IMR-90 (cell line): ENCODE measurements at regions not wholly inside any gene's neighbourhood (a gene's known extent, or its start where the extent isn't known, plus 50 kb on each side); places are given as distances from the start of the nearest gene placed in this dataset.

ENCODE experiments used
- ATAC-seq: fragments of 200-7000 bp; cut with Tn5 transposase; 2 replicates; pipeline ENCODE4 v1.9.1; 2020; ENCODE audit warnings: low read depth, mild to moderate bottlenecking, moderate library complexity
- BruUV-seq: library from RNA; stranded (reverse); fragments of 400-500 nt; replicated peaks from 2 replicates; lab custom pipeline; 2021; lab: Mats Ljungman, UMichigan
- CTCF ChIA-PET: fragments of 300-600 bp; formaldehyde crosslinking; extraction: SDS; loops from one replicate; lab custom pipeline; 2021; ENCODE audit warnings: antibody characterized with exemption; lab: Yijun Ruan, JAX
- POLR2A ChIA-PET: fragments of 300-600 bp; sonication (Branson Sonifier 250); formaldehyde crosslinking; loops from one replicate; lab custom pipeline; 2022; ENCODE audit warnings: antibody characterized with exemption; ENCODE audit not compliant: unreplicated experiment; lab: Charles Lee
- DNase-seq: peaks from one replicate; pipeline ENCODE4 v3.0.0; 2013
- H2AFZ ChIP-seq: replicated peaks from 2 replicates; pipeline ENCODE3; 2013; ENCODE audit warnings: low read length, mild to moderate bottlenecking; ENCODE audit not compliant: poor library complexity
- H2AK5ac ChIP-seq: 2 replicates; pipeline ENCODE4 v1.6.1; 2013; ENCODE audit warnings: low read depth, low read length, inconsistent platforms
- H2AK9ac ChIP-seq: replicated peaks from 2 replicates; pipeline ENCODE3; 2013; ENCODE audit warnings: mild to moderate bottlenecking, low read depth, low read length, moderate library complexity; ENCODE audit not compliant: poor library complexity
- H2BK120ac ChIP-seq: 2 replicates; pipeline ENCODE4 v1.6.1; 2013; ENCODE audit warnings: low read depth, low read length, inconsistent platforms
- H2BK15ac ChIP-seq: 3 replicates; pipeline ENCODE4 v1.6.1; 2013; ENCODE audit warnings: low read depth, low read length, inconsistent platforms
- H2BK20ac ChIP-seq: 2 replicates; pipeline ENCODE4 v1.6.1; 2013; ENCODE audit warnings: low read depth, mild to moderate bottlenecking, inconsistent platforms, low read length, moderate library complexity
- H2BK5ac ChIP-seq: 2 replicates; pipeline ENCODE4 v1.6.1; 2013; ENCODE audit warnings: mild to moderate bottlenecking, low read depth, low read length, inconsistent platforms; ENCODE audit not compliant: poor library complexity, severe bottlenecking
- H3K14ac ChIP-seq: replicated peaks from 2 replicates; pipeline ENCODE4 v1.6.1; 2013; ENCODE audit warnings: low read depth, low read length, inconsistent platforms
- H3K18ac ChIP-seq: 2 replicates; pipeline ENCODE4 v1.6.1; 2013; ENCODE audit warnings: low read depth, low read length, control low read depth
- H3K23ac ChIP-seq: 2 replicates; pipeline ENCODE4 v1.6.1; 2013; ENCODE audit warnings: low read depth, low read length, inconsistent platforms
- H3K27ac ChIP-seq: 2 replicates; pipeline ENCODE4 v1.5.1; 2013; ENCODE audit warnings: mild to moderate bottlenecking, control low read depth, low read length; ENCODE audit not compliant: insufficient read depth
- H3K27me3 ChIP-seq: 2 replicates; pipeline ENCODE4 v1.6.1; 2013; ENCODE audit warnings: low read length; ENCODE audit not compliant: control insufficient read depth, insufficient read depth
- H3K36me3 ChIP-seq: 2 replicates; pipeline ENCODE4 v1.6.1; 2013; ENCODE audit warnings: low read length, mixed read lengths; ENCODE audit not compliant: control insufficient read depth, insufficient read depth
- H3K4ac ChIP-seq: 2 replicates; pipeline ENCODE4 v1.6.1; 2013; ENCODE audit warnings: low read depth, low read length, inconsistent platforms
- H3K4me1 ChIP-seq: 2 replicates; pipeline ENCODE4 v1.6.1; 2013; ENCODE audit warnings: low read length, mixed read lengths; ENCODE audit not compliant: control insufficient read depth, insufficient read depth
- H3K4me2 ChIP-seq: 2 replicates; pipeline ENCODE4 v1.6.1; 2013; ENCODE audit warnings: low read depth, mild to moderate bottlenecking, control low read depth, low read length, moderate library complexity
- H3K4me3 ChIP-seq: 2 replicates; pipeline ENCODE4 v1.5.1; 2013; ENCODE audit warnings: low read depth, mild to moderate bottlenecking, control low read depth, low read length, moderate library complexity; ENCODE audit not compliant: insufficient read depth
- H3K56ac ChIP-seq: 2 replicates; pipeline ENCODE4 v1.6.1; 2013; ENCODE audit warnings: low read length, inconsistent platforms; ENCODE audit not compliant: insufficient read depth; ENCODE audit errors: extremely low read depth
- H3K79me1 ChIP-seq, 2 experiments: 2 replicates each; pipeline ENCODE4 v1.6.1; 2013; ENCODE audit warnings: low read length in 2 of 2, inconsistent platforms in 1 of 2, low read depth in 1 of 2
- H3K9ac ChIP-seq: 2 replicates; pipeline ENCODE4 v1.6.1; 2013; ENCODE audit warnings: low read depth, low read length, control low read depth
- H3K9me1 ChIP-seq: 2 replicates; pipeline ENCODE4 v1.6.1; 2013; ENCODE audit warnings: low read length, inconsistent platforms; ENCODE audit not compliant: insufficient read depth
- H3K9me3 ChIP-seq: 2 replicates; pipeline ENCODE4 v1.6.1; 2013; ENCODE audit warnings: low read length; ENCODE audit not compliant: control insufficient read depth, insufficient read depth
- H4K20me1 ChIP-seq: 2 replicates; pipeline ENCODE4 v1.6.1; 2013; ENCODE audit warnings: low read length, inconsistent platforms; ENCODE audit not compliant: insufficient read depth
- H4K5ac ChIP-seq: 2 replicates; pipeline ENCODE4 v1.6.1; 2013; ENCODE audit warnings: mild to moderate bottlenecking, low read depth, low read length, control low read depth
- H4K8ac ChIP-seq, 2 experiments: 2 replicates each; pipeline ENCODE4 v1.6.1; 2013; ENCODE audit warnings: low read depth in 2 of 2, low read length in 2 of 2, control low read depth in 1 of 2, inconsistent platforms in 1 of 2
- H4K91ac ChIP-seq: 2 replicates; pipeline ENCODE4 v1.6.1; 2013; ENCODE audit warnings: low read depth, low read length, inconsistent platforms; ENCODE audit not compliant: insufficient read depth
- BHLHE40 ChIP-seq: fragments of 150-350 bp; IDR thresholded peaks from 2 replicates; pipeline ENCODE4 v1.6.1; 2016; ENCODE audit warnings: mild to moderate bottlenecking, low read depth, low read length
- CEBPB ChIP-seq: IDR thresholded peaks from 2 replicates; pipeline ENCODE4 v1.6.1; 2012; ENCODE audit warnings: low read depth, low read length, improper control_type of control experiment
- CHD1 ChIP-seq: IDR thresholded peaks from 2 replicates; pipeline ENCODE4 v1.6.1; 2012; ENCODE audit warnings: low read depth, low read length, improper control_type of control experiment
- FOS ChIP-seq: fragments of 150-350 bp; IDR thresholded peaks from 2 replicates; pipeline ENCODE4 v1.6.1; 2016; ENCODE audit warnings: low read depth, low read length
- MAFK ChIP-seq: IDR thresholded peaks from 2 replicates; pipeline ENCODE4 v1.6.1; 2012; ENCODE audit warnings: low read depth, low read length, improper control_type of control experiment
- MAZ ChIP-seq: IDR thresholded peaks from 2 replicates; pipeline ENCODE4 v1.6.1; 2012; ENCODE audit warnings: low read depth, mild to moderate bottlenecking, low read length, improper control_type of control experiment, moderate library complexity, borderline replicate concordance
- MXI1 ChIP-seq: IDR thresholded peaks from 2 replicates; pipeline ENCODE4 v1.6.1; 2012; ENCODE audit warnings: low read depth, mild to moderate bottlenecking, low read length, moderate library complexity, borderline replicate concordance
- NFE2L2 ChIP-seq: fragments of 150-350 bp; IDR thresholded peaks from 2 replicates; pipeline ENCODE4 v1.6.1; 2016; ENCODE audit warnings: low read depth, mild to moderate bottlenecking, low read length
- POLR2A ChIP-seq: IDR thresholded peaks from 2 replicates; pipeline ENCODE4 v1.6.1; 2012; ENCODE audit warnings: mild to moderate bottlenecking, low read depth, low read length
- RAD21 ChIP-seq: IDR thresholded peaks from 2 replicates; pipeline ENCODE4 v1.6.1; 2012; ENCODE audit warnings: low read length, improper control_type of control experiment
- RCOR1 ChIP-seq: IDR thresholded peaks from 2 replicates; pipeline ENCODE4 v1.6.1; 2012; ENCODE audit warnings: mild to moderate bottlenecking, low read length, improper control_type of control experiment; ENCODE audit not compliant: insufficient replicate concordance
- RFX5 ChIP-seq: IDR thresholded peaks from 2 replicates; pipeline ENCODE4 v1.8.0; 2012; ENCODE audit warnings: low read depth, mild to moderate bottlenecking, low read length, moderate library complexity
- SMC3 ChIP-seq: fragments of 150-350 bp; IDR thresholded peaks from 2 replicates; pipeline ENCODE4 v1.6.1; 2016; ENCODE audit warnings: low read depth, mild to moderate bottlenecking, antibody characterized with exemption, low read length, moderate library complexity
- WGBS, 2 experiments: methylation state at CpG; one replicate each; pipeline versions ENCODE4 v1.1.5 to v1.1.7; 2013; ENCODE audit warnings: missing lambda C conversion rate in 2 of 2; ENCODE audit not compliant: insufficient read length in 1 of 2; ENCODE audit errors: extremely low coverage in 2 of 2; 5-methylcytosine and 5-hydroxymethylcytosine counted together
- dilution Hi-C: fragments of 300-500 bp; cut with HindIII; formaldehyde crosslinking; loops from one replicate; pipeline ENCODE4 v1.14.3; 2018; ENCODE audit warnings: low sequenced_read_pairs; ENCODE audit not compliant: unreplicated experiment
- in situ Hi-C: fragments of 300-500 bp; cut with MboI; formaldehyde crosslinking; loops from 3 replicates; pipeline ENCODE4 v1.14.3; 2019; ENCODE audit warnings: low sequenced_read_pairs, inconsistent platforms, mixed read lengths
- intact Hi-C: fragments of 100-400 bp; cut with micrococcal nuclease; formaldehyde crosslinking; loops from 2 replicates; pipeline ENCODE4 v1.10.0; 2022
- TF ChIP-seq, protein P1 (sequence below): conservative IDR thresholded peaks from 2 replicates; pipeline ENCODE4 v1.5.1; 2012; ENCODE audit warnings: mild to moderate bottlenecking, low read depth, low read length, improper control_type of control experiment
- TF ChIP-seq, protein P2 (sequence below): fragments of 150-350 bp; IDR thresholded peaks from 2 replicates; pipeline ENCODE4 v1.6.1; 2016; ENCODE audit warnings: low read depth, mild to moderate bottlenecking, low read length, moderate library complexity, borderline replicate concordance
- TF ChIP-seq, protein P3 (sequence below): fragments of 150-350 bp; IDR thresholded peaks from 2 replicates; pipeline ENCODE4 v1.6.1; 2017; ENCODE audit warnings: mild to moderate bottlenecking, antibody characterized with exemption, low read length, low read depth

DNA sequence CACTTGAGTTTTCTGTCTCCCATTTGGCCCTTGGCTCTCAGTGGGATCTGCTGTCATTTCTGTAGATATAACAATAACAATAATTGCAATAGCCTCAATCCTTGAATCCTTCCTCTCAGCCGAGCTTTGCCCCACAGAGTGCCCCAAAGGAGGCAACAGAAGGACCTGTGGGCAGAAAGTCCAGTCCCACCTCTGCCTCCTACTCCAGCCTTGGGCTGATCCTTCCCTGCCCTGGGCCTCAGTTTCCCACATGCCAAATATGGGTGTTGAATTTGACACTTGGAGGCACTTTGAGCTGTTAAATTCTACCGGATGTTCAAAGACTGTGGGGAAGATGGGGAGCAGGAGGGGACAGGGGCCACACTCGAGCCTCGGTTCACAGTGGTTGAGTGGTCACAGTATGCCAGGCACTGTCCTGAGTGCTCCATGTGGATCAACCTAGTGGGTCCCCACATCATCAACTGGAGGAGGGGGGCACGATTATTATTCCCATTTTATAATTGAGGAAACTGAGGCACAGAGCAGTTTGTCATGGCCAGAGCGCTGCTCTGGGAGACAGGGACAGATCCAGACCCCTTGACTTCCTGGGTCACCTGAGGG is 307.1 kb downstream of the MATN1 start:
- no CpG with 5 or more reads among the region's 6 CpGs for whole genome bisulfite sequencing, 2 experiments
- Histone ChIP-seq H3K9me3 (no peaks in the 10 kb centered on the region), H4K5ac (no peak overlapping the region), H3K56ac (no peak overlapping the region), H2AK5ac (no peak overlapping the region), H3K9me1 (no peaks in the 10 kb centered on the region), H3K36me3 (no peaks in the 10 kb centered on the region), H3K27ac (no peak overlapping the region), H2BK120ac (no peak overlapping the region), H3K79me1 (no peaks in the 10 kb centered on the region), H3K4me3 (no peak overlapping the region), H2BK20ac (no peak overlapping the region), H3K23ac (no peak overlapping the region), H3K9ac (no peak overlapping the region), H2AK9ac (no peak overlapping the region), H3K4me2 (no peak overlapping the region), H2BK15ac (no peak overlapping the region), H2BK5ac (no peak overlapping the region), H3K4me1 (no peaks in the 10 kb centered on the region), H3K4ac (no peak overlapping the region), H4K20me1 (no peaks in the 10 kb centered on the region), H3K27me3 (no peaks in the 10 kb centered on the region; the same call in 1 of the 2 replicates), H2AFZ (no peak overlapping the region), H4K8ac (no peak overlapping the region), H3K14ac (no peak overlapping the region), H3K18ac (no peak overlapping the region), H4K91ac (no peak overlapping the region)
- POLR2A ChIA-PET: no interaction called here
- intact Hi-C loops (no loop called here), dilution Hi-C loops (no loop called here), in situ Hi-C loops (no loop called here)
- BruUV-seq: no TSS peak
- ATAC-seq (no peak), DNase-seq (no peak)
- CTCF ChIA-PET: no interaction called here
- no peak for TF ChIP-seq RAD21
- TF ChIP-seq POLR2A: no peak
- no peak for TF ChIP-seq SMC3
- TF ChIP-seq, protein P1, sequence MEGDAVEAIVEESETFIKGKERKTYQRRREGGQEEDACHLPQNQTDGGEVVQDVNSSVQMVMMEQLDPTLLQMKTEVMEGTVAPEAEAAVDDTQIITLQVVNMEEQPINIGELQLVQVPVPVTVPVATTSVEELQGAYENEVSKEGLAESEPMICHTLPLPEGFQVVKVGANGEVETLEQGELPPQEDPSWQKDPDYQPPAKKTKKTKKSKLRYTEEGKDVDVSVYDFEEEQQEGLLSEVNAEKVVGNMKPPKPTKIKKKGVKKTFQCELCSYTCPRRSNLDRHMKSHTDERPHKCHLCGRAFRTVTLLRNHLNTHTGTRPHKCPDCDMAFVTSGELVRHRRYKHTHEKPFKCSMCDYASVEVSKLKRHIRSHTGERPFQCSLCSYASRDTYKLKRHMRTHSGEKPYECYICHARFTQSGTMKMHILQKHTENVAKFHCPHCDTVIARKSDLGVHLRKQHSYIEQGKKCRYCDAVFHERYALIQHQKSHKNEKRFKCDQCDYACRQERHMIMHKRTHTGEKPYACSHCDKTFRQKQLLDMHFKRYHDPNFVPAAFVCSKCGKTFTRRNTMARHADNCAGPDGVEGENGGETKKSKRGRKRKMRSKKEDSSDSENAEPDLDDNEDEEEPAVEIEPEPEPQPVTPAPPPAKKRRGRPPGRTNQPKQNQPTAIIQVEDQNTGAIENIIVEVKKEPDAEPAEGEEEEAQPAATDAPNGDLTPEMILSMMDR: no peak
- no peak for TF ChIP-seq CHD1
- TF ChIP-seq MAFK: no peak
- no peak for TF ChIP-seq CEBPB
- TF ChIP-seq RFX5: no peak
- no peak for TF ChIP-seq RCOR1
- TF ChIP-seq BHLHE40: no peak
- no peak for TF ChIP-seq FOS
- no peak for TF ChIP-seq MAZ
- TF ChIP-seq, protein P2, sequence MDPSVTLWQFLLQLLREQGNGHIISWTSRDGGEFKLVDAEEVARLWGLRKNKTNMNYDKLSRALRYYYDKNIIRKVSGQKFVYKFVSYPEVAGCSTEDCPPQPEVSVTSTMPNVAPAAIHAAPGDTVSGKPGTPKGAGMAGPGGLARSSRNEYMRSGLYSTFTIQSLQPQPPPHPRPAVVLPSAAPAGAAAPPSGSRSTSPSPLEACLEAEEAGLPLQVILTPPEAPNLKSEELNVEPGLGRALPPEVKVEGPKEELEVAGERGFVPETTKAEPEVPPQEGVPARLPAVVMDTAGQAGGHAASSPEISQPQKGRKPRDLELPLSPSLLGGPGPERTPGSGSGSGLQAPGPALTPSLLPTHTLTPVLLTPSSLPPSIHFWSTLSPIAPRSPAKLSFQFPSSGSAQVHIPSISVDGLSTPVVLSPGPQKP: no peak
- TF ChIP-seq, protein P3, sequence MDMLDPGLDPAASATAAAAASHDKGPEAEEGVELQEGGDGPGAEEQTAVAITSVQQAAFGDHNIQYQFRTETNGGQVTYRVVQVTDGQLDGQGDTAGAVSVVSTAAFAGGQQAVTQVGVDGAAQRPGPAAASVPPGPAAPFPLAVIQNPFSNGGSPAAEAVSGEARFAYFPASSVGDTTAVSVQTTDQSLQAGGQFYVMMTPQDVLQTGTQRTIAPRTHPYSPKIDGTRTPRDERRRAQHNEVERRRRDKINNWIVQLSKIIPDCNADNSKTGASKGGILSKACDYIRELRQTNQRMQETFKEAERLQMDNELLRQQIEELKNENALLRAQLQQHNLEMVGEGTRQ: no peak
- no peak for TF ChIP-seq NFE2L2
- TF ChIP-seq MXI1: no peak
